H1 (cell line): ENCODE measurements at regions not wholly inside any gene's neighbourhood (a gene's known extent, or its start where the extent isn't known, plus 50 kb on each side); places are given as distances from the start of the nearest gene placed in this dataset.

Source experiments
- CTCF ChIA-PET: fragments of 300-600 bp; sonication (Branson Sonifier 250); formaldehyde crosslinking; loops from one replicate; lab custom pipeline; 2021; ENCODE audit not compliant: partially characterized antibody; lab: Charles Lee
- POLR2A ChIA-PET: fragments of 300-600 bp; sonication (Branson Sonifier 250); formaldehyde crosslinking; loops from one replicate; lab custom pipeline; 2021; ENCODE audit warnings: inconsistent platforms; ENCODE audit not compliant: partially characterized antibody; lab: Charles Lee
- DNase-seq, 2 experiments: peaks; one replicate each; pipeline versions ENCODE4 v3.0.0 to v3.0.0-alpha.2; 2010 to 2022; ENCODE audit warnings: low spot score in 2 of 2, low read depth in 1 of 2, mixed read lengths in 1 of 2
- FAIRE-seq: peaks from 2 replicates; lab custom pipeline; 2011; peaks lifted over from hg19 to GRCh38; lab: Jason Lieb, UNC
- H2AFZ ChIP-seq: 2 replicates; pipeline ENCODE4 v1.8.1; 2012; ENCODE audit warnings: low read length, inconsistent platforms
- H2AK5ac ChIP-seq: 2 replicates; pipeline ENCODE4 v1.6.1; 2013; ENCODE audit warnings: low read depth, low read length
- H2BK120ac ChIP-seq: replicated peaks from 2 replicates; pipeline ENCODE3; 2013; ENCODE audit warnings: low read depth, low read length, inconsistent platforms
- H2BK12ac ChIP-seq: 2 replicates; pipeline ENCODE4 v1.6.1; 2013; ENCODE audit warnings: low read depth, low read length
- H2BK15ac ChIP-seq: 2 replicates; pipeline ENCODE4 v1.6.1; 2013; ENCODE audit warnings: low read length
- H2BK20ac ChIP-seq: 2 replicates; pipeline ENCODE4 v1.6.1; 2013; ENCODE audit warnings: low read length
- H2BK5ac ChIP-seq: 2 replicates; pipeline ENCODE4 v1.6.1; 2013; ENCODE audit warnings: low read depth, low read length
- H3K14ac ChIP-seq: 2 replicates; pipeline ENCODE4 v1.6.1; 2013; ENCODE audit warnings: inconsistent platforms; ENCODE audit not compliant: insufficient read length
- H3K18ac ChIP-seq: 2 replicates; pipeline ENCODE4 v1.6.1; 2013; ENCODE audit warnings: low read length; ENCODE audit errors: extremely low read depth
- H3K23ac ChIP-seq: 2 replicates; pipeline ENCODE4 v1.6.1; 2013; ENCODE audit warnings: inconsistent platforms; ENCODE audit not compliant: insufficient read length
- H3K23me2 ChIP-seq: 2 replicates; pipeline ENCODE4 v1.6.1; 2013; ENCODE audit warnings: low read depth, low read length
- H3K27ac ChIP-seq: 2 replicates; pipeline ENCODE4 v1.6.1; 2011; ENCODE audit warnings: low read depth, low read length, inconsistent platforms
- H3K27me3 ChIP-seq, 4 experiments: replicated peaks in 1 of 4; 1 replicate in 1 of 4; 2 replicates in 3 of 4; pipeline versions ENCODE4 v1.6.1 to v1.8.1; 2011 to 2013; ENCODE audit warnings: low read length in 3 of 4, mild to moderate bottlenecking in 3 of 4, inconsistent platforms in 2 of 4, mixed read lengths in 2 of 4, moderate library complexity in 1 of 4; ENCODE audit not compliant: control insufficient read depth in 3 of 4, insufficient read depth in 3 of 4; ENCODE audit errors: extremely low read depth in 1 of 4
- H3K36me3 ChIP-seq, 4 experiments: 2 replicates each; pipeline versions ENCODE4 v1.6.1 to v1.8.1; 2011 to 2013; ENCODE audit warnings: mild to moderate bottlenecking in 4 of 4, low read length in 3 of 4, moderate library complexity in 2 of 4, control low read depth in 1 of 4, inconsistent platforms in 1 of 4; ENCODE audit not compliant: insufficient read depth in 4 of 4, control insufficient read depth in 2 of 4
- H3K4ac ChIP-seq: replicated peaks from 2 replicates; pipeline ENCODE3; 2013; ENCODE audit warnings: low read length, low read depth, mixed read lengths, inconsistent platforms; ENCODE audit not compliant: insufficient read length
- H3K4me1 ChIP-seq, 4 experiments: replicated peaks in 1 of 4; 1 replicate in 1 of 4; 2 replicates in 3 of 4; pipeline versions ENCODE4 v1.6.1 to v1.8.1; 2011 to 2013; ENCODE audit warnings: low read length in 3 of 4, inconsistent platforms in 2 of 4, mixed read lengths in 1 of 4; ENCODE audit not compliant: insufficient read depth in 4 of 4, control insufficient read depth in 3 of 4
- H3K4me2 ChIP-seq, 2 experiments: 2 replicates each; pipeline versions ENCODE4 v1.6.1 to v1.8.1; 2011 to 2013; ENCODE audit warnings: low read depth in 2 of 2, low read length in 2 of 2, control low read depth in 1 of 2, inconsistent platforms in 1 of 2, mild to moderate bottlenecking in 1 of 2; ENCODE audit not compliant: insufficient read depth in 1 of 2
- H3K4me3 ChIP-seq, 4 experiments: fragments of 200-600, 300-600 bp in 1 of 4; sonication (generic), shearing (Covaris generic), sonication (Bioruptor Twin) in 1 of 4; 2 replicates each; pipeline versions ENCODE4 v1.5.1 to v1.8.1; 2011 to 2016; ENCODE audit warnings: low read length in 4 of 4, low read depth in 3 of 4, control low read depth in 2 of 4, inconsistent platforms in 2 of 4, mild to moderate bottlenecking in 2 of 4, mixed read lengths in 1 of 4, moderate library complexity in 1 of 4; ENCODE audit not compliant: insufficient read depth in 2 of 4; ENCODE audit errors: extremely low read depth in 1 of 4
- H3K56ac ChIP-seq: replicated peaks from 2 replicates; pipeline ENCODE3; 2013; ENCODE audit warnings: low read depth, mild to moderate bottlenecking, mixed read lengths, low read length, inconsistent platforms; ENCODE audit not compliant: insufficient read length
- H3K79me1 ChIP-seq: 2 replicates; pipeline ENCODE4 v1.6.1; 2013; ENCODE audit warnings: low read depth, low read length, control low read depth
- H3K79me2 ChIP-seq, 2 experiments: 2 replicates each; pipeline versions ENCODE4 v1.6.1 to v1.8.1; 2012 to 2013; ENCODE audit warnings: low read length in 2 of 2, mild to moderate bottlenecking in 2 of 2, inconsistent platforms in 1 of 2; ENCODE audit not compliant: insufficient read depth in 2 of 2, control insufficient read depth in 1 of 2
- H3K9ac ChIP-seq, 4 experiments: replicated peaks in 1 of 4; 1 replicate in 1 of 4; 2 replicates in 3 of 4; pipeline versions ENCODE4 v1.6.1 to v1.8.1; 2011 to 2013; ENCODE audit warnings: low read depth in 3 of 4, low read length in 3 of 4, control low read depth in 2 of 4, mild to moderate bottlenecking in 2 of 4, moderate library complexity in 2 of 4, inconsistent platforms in 1 of 4; ENCODE audit errors: extremely low read depth in 1 of 4
- H3K9me3 ChIP-seq, 2 experiments: 2 replicates each; pipeline versions ENCODE4 v1.6.1 to v1.8.1; 2012 to 2013; ENCODE audit warnings: mild to moderate bottlenecking in 2 of 2, moderate library complexity in 2 of 2, control low read depth in 1 of 2, inconsistent platforms in 1 of 2, low read depth in 1 of 2, low read length in 1 of 2, mixed read lengths in 1 of 2; ENCODE audit not compliant: insufficient read depth in 2 of 2
- H4K20me1 ChIP-seq, 2 experiments: replicated peaks in 1 of 2; 2 replicates each; pipeline versions ENCODE3 to v1.8.1; 2011 to 2013; ENCODE audit warnings: inconsistent platforms in 2 of 2, low read length in 2 of 2, mild to moderate bottlenecking in 1 of 2; ENCODE audit not compliant: insufficient read depth in 2 of 2, control insufficient read depth in 1 of 2
- H4K5ac ChIP-seq: 2 replicates; pipeline ENCODE4 v1.6.1; 2013; ENCODE audit warnings: low read length, low read depth, mixed read lengths, inconsistent platforms; ENCODE audit not compliant: insufficient read length
- H4K8ac ChIP-seq: 2 replicates; pipeline ENCODE4 v1.8.0; 2013; ENCODE audit warnings: mild to moderate bottlenecking, moderate library complexity, low read length, inconsistent platforms; ENCODE audit not compliant: insufficient read depth; ENCODE audit errors: extremely low read depth
- H4K91ac ChIP-seq: replicated peaks from 2 replicates; pipeline ENCODE3; 2013; ENCODE audit warnings: low read length, mixed read lengths, inconsistent platforms; ENCODE audit not compliant: insufficient read length
- RFX5 ChIP-seq: IDR thresholded peaks from 2 replicates; pipeline ENCODE4 v1.6.1; 2011; ENCODE audit warnings: low read depth, low read length, improper control_type of control experiment, borderline replicate concordance
- WGBS, 2 experiments: shearing (Covaris generic) in 1 of 2; methylation state at CpG; one replicate each; pipeline versions ENCODE4 v1.1.6 to v1.1.7; 2013 to 2015; ENCODE audit warnings: low lambda C conversion rate in 2 of 2, mixed read lengths in 2 of 2, inconsistent platforms in 1 of 2, low coverage in 1 of 2, missing lambda C conversion rate in 1 of 2; ENCODE audit not compliant: insufficient replicate concordance in 2 of 2, insufficient coverage in 1 of 2, insufficient read length in 1 of 2; ENCODE audit errors: extremely low coverage in 1 of 2, missing lambda C conversion rate in 1 of 2; 5-methylcytosine and 5-hydroxymethylcytosine counted together

DNA sequence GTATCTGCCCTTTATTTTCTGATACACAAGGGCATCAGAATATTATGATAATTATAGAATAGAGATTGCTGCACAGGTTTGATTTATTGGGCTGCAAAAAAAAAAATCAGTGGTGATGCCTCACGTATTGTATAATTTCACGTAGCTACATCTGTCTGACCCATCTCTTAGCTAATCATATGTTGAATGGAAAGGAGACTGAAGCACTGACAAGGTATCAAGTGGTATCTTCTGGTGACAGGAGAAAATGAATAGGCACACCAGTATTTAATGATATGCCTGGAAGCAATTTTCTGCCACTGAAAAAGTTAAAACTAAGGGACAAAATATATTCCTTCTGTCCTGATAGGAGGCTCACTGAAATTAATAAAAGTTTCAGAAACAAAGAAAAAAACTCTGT lies 837.2 kb upstream of the FBXO33 start:
- POLR2A ChIA-PET: no interaction called here
- Histone ChIP-seq H2BK12ac (no peak overlapping the region), H3K4me1 (no peaks in the 10 kb centered on the region), H3K9me3 (no peaks in the 10 kb centered on the region), H4K8ac (no peak overlapping the region), H3K79me1 (no peaks in the 10 kb centered on the region), H3K27me3 (no peaks in the 10 kb centered on the region), H2AFZ (no peak overlapping the region), H3K56ac (no peak overlapping the region), H2BK120ac (no peak overlapping the region), H2AK5ac (no peak overlapping the region), H3K4me2 (no peak overlapping the region), H3K4ac (no peak overlapping the region), H3K36me3 (no peaks in the 10 kb centered on the region), H3K23me2 (no peaks in the 10 kb centered on the region), H3K4me3 (no peak overlapping the region), H3K9ac (no peak overlapping the region), H3K23ac (no peak overlapping the region), H4K5ac (no peak overlapping the region), H2BK15ac (no peak overlapping the region), H4K20me1 (no peaks in the 10 kb centered on the region), H3K14ac (no peak overlapping the region), H3K79me2 (no peaks in the 10 kb centered on the region), H2BK5ac (no peak overlapping the region), H3K18ac (no peak overlapping the region), H3K27ac (no peak overlapping the region), H4K91ac (no peak overlapping the region), H2BK20ac (no peak overlapping the region)
- DNase-seq (no peak), FAIRE-seq (no peak)
- 75% methylated on average over 2 of the region's 2 CpGs; no CpG with 5 or more reads in 1 of the 2 experiments for WGBS, 2 experiments
- CTCF ChIA-PET: no interaction called here
- no peak for TF ChIP-seq RFX5
